Neural cell (in vitro differentiated cells): ENCODE measurements at regions not wholly inside any gene's neighbourhood (a gene's known extent, or its start where the extent isn't known, plus 50 kb on each side); places are given as distances from the start of the nearest gene placed in this dataset.

Experiments used
- H2AFZ ChIP-seq: fragments of 200-600, 300-800 bp; sonication (generic), shearing (Covaris generic); 2 replicates; pipeline ENCODE4 v1.6.0; 2014; ENCODE audit warnings: low read depth, mild to moderate bottlenecking, antibody characterized with exemption, low read length, moderate library complexity
- H3F3A ChIP-seq: fragments of 200-600 bp; shearing (Covaris generic); 2 replicates; pipeline ENCODE4 v1.6.1; 2016; ENCODE audit warnings: mild to moderate bottlenecking, moderate library complexity, mixed read lengths, antibody characterized with exemption, low read length; ENCODE audit not compliant: insufficient read depth, poor library complexity, severe bottlenecking
- H3K27ac ChIP-seq: fragments of 200-600, 300-800 bp; sonication (generic), shearing (Covaris generic); 2 replicates; pipeline ENCODE4 v1.5.1; 2014; ENCODE audit warnings: mild to moderate bottlenecking, low read length, moderate library complexity
- H3K27me3 ChIP-seq: fragments of 300-800, 200-600 bp; sonication (generic), shearing (Covaris generic); 2 replicates; pipeline ENCODE4 v1.6.0; 2014; ENCODE audit warnings: mild to moderate bottlenecking, low read depth, low read length, moderate library complexity; ENCODE audit not compliant: insufficient read depth
- H3K36me3 ChIP-seq: fragments of 300-800, 200-600 bp; sonication (generic), shearing (Covaris generic); 2 replicates; pipeline ENCODE4 v1.5.1; 2014; ENCODE audit warnings: mild to moderate bottlenecking, antibody characterized with exemption, low read length, moderate library complexity; ENCODE audit not compliant: insufficient read depth
- H3K4me2 ChIP-seq: fragments of 300-800, 200-600 bp; sonication (generic), shearing (Covaris generic); 2 replicates; pipeline ENCODE4 v1.6.0; 2014; ENCODE audit warnings: mild to moderate bottlenecking, low read length
- H3K4me3 ChIP-seq: fragments of 300-800, 200-600 bp; sonication (generic), shearing (Covaris generic); 2 replicates; pipeline ENCODE4 v1.5.1; 2014; ENCODE audit warnings: mild to moderate bottlenecking, low read length, moderate library complexity
- H3K79me2 ChIP-seq: fragments of 200-600 bp; shearing (Covaris generic); replicated peaks from 2 replicates; pipeline ENCODE4 v1.6.0; 2014; ENCODE audit warnings: mild to moderate bottlenecking, low read length, moderate library complexity; ENCODE audit not compliant: insufficient read depth
- H3K9ac ChIP-seq: fragments of 300-800, 200-600 bp; sonication (generic), shearing (Covaris generic); 2 replicates; pipeline ENCODE4 v1.6.1; 2016; ENCODE audit warnings: mild to moderate bottlenecking, low read length, mixed read lengths
- H3K9me2 ChIP-seq: fragments of 200-600 bp; shearing (Covaris generic); 2 replicates; pipeline ENCODE4 v1.6.1; 2016; ENCODE audit warnings: mild to moderate bottlenecking, low read length, mixed read lengths; ENCODE audit not compliant: insufficient read depth
- H3K9me3 ChIP-seq: fragments of 200-600, 300-800 bp; sonication (generic), shearing (Covaris generic); 2 replicates; pipeline ENCODE4 v1.6.1; 2016; ENCODE audit warnings: mild to moderate bottlenecking, mixed run types, low read length, moderate library complexity, mixed read lengths
- H4K20me1 ChIP-seq: fragments of 200-600 bp; shearing (Covaris generic); 2 replicates; pipeline ENCODE4 v1.6.1; 2016; ENCODE audit warnings: mild to moderate bottlenecking, mixed run types; ENCODE audit not compliant: insufficient read depth
- EP300 ChIP-seq: fragments of 450-650 bp; conservative IDR thresholded peaks from 2 replicates; pipeline ENCODE4 v1.6.1; 2014; ENCODE audit warnings: antibody characterized with exemption, mild to moderate bottlenecking, moderate library complexity; ENCODE audit not compliant: poor library complexity, severe bottlenecking
- EZH2 ChIP-seq: fragments of 200-600, 300-800 bp; shearing (Covaris generic), sonication (generic); IDR thresholded peaks from 2 replicates; pipeline ENCODE4 v1.6.1; 2014; ENCODE audit warnings: antibody characterized with exemption, low read length, borderline replicate concordance, mild to moderate bottlenecking; ENCODE audit not compliant: insufficient read depth, poor library complexity, severe bottlenecking
- MXI1 ChIP-seq: fragments of 450-650 bp; conservative IDR thresholded peaks from 2 replicates; pipeline ENCODE4 v1.6.1; 2014; ENCODE audit warnings: antibody characterized with exemption, mild to moderate bottlenecking; ENCODE audit not compliant: poor library complexity, severe bottlenecking
- POLR2AphosphoS5 ChIP-seq: IDR thresholded peaks from 2 replicates; pipeline ENCODE4 v1.6.1; 2012
- RAD21 ChIP-seq: fragments of 450-650 bp; conservative IDR thresholded peaks from 2 replicates; pipeline ENCODE4 v1.6.1; 2014; ENCODE audit warnings: antibody characterized with exemption, mild to moderate bottlenecking, moderate library complexity
- SMC3 ChIP-seq: fragments of 450-650 bp; conservative IDR thresholded peaks from 2 replicates; pipeline ENCODE4 v1.6.1; 2014; ENCODE audit warnings: antibody characterized with exemption, mild to moderate bottlenecking, moderate library complexity; ENCODE audit not compliant: poor library complexity
- TAF1 ChIP-seq: IDR thresholded peaks from 2 replicates; pipeline ENCODE4 v1.6.1; 2012; ENCODE audit warnings: low read depth
- TF ChIP-seq, protein P1 (sequence below): fragments of 450-650 bp; IDR thresholded peaks from 2 replicates; pipeline ENCODE4 v1.5.1; 2014; ENCODE audit warnings: antibody characterized with exemption, mild to moderate bottlenecking, moderate library complexity; ENCODE audit not compliant: poor library complexity, severe bottlenecking
- TF ChIP-seq, protein P2 (sequence below): IDR thresholded peaks from 2 replicates; pipeline ENCODE4 v1.6.1; 2012; ENCODE audit warnings: borderline replicate concordance

DNA sequence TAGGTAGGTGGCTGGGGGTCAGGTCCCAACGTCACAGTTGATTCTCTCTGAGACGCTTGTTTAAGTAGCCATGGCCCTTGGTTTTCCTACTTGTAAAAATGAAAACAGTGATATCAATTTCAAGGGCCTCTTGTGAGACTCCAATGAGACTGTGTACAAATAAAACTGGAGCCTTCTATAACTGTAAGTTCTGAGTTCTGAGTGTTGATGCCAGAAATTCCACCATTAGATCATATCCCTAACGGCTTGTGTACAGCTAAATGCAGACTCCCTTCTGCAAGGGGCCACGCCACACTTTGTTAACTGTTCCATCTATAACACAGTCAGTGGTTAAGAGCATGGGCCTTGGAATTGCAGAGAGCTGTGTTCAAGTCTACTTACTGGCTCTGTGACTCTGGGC is 267.3 kb downstream of the TLE3 start:
- Histone ChIP-seq H3K4me3 (no peak overlapping the region), H3F3A (no peaks in the 10 kb centered on the region), H3K79me2 (no peaks in the 10 kb centered on the region), H4K20me1 (no peaks in the 10 kb centered on the region), H3K27me3 (no peaks in the 10 kb centered on the region), H2AFZ (no peak overlapping the region), H3K36me3 (no peaks in the 10 kb centered on the region), H3K4me2 (no peak overlapping the region), H3K9ac (no peak overlapping the region), H3K9me3 (no peaks in the 10 kb centered on the region), H3K9me2 (no peaks in the 10 kb centered on the region), H3K27ac (no peak overlapping the region)
- TF ChIP-seq, protein P1, sequence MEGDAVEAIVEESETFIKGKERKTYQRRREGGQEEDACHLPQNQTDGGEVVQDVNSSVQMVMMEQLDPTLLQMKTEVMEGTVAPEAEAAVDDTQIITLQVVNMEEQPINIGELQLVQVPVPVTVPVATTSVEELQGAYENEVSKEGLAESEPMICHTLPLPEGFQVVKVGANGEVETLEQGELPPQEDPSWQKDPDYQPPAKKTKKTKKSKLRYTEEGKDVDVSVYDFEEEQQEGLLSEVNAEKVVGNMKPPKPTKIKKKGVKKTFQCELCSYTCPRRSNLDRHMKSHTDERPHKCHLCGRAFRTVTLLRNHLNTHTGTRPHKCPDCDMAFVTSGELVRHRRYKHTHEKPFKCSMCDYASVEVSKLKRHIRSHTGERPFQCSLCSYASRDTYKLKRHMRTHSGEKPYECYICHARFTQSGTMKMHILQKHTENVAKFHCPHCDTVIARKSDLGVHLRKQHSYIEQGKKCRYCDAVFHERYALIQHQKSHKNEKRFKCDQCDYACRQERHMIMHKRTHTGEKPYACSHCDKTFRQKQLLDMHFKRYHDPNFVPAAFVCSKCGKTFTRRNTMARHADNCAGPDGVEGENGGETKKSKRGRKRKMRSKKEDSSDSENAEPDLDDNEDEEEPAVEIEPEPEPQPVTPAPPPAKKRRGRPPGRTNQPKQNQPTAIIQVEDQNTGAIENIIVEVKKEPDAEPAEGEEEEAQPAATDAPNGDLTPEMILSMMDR = no peak
- no peak for TF ChIP-seq RAD21
- TF ChIP-seq, protein P2, sequence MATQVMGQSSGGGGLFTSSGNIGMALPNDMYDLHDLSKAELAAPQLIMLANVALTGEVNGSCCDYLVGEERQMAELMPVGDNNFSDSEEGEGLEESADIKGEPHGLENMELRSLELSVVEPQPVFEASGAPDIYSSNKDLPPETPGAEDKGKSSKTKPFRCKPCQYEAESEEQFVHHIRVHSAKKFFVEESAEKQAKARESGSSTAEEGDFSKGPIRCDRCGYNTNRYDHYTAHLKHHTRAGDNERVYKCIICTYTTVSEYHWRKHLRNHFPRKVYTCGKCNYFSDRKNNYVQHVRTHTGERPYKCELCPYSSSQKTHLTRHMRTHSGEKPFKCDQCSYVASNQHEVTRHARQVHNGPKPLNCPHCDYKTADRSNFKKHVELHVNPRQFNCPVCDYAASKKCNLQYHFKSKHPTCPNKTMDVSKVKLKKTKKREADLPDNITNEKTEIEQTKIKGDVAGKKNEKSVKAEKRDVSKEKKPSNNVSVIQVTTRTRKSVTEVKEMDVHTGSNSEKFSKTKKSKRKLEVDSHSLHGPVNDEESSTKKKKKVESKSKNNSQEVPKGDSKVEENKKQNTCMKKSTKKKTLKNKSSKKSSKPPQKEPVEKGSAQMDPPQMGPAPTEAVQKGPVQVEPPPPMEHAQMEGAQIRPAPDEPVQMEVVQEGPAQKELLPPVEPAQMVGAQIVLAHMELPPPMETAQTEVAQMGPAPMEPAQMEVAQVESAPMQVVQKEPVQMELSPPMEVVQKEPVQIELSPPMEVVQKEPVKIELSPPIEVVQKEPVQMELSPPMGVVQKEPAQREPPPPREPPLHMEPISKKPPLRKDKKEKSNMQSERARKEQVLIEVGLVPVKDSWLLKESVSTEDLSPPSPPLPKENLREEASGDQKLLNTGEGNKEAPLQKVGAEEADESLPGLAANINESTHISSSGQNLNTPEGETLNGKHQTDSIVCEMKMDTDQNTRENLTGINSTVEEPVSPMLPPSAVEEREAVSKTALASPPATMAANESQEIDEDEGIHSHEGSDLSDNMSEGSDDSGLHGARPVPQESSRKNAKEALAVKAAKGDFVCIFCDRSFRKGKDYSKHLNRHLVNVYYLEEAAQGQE = no peak

DNA sequence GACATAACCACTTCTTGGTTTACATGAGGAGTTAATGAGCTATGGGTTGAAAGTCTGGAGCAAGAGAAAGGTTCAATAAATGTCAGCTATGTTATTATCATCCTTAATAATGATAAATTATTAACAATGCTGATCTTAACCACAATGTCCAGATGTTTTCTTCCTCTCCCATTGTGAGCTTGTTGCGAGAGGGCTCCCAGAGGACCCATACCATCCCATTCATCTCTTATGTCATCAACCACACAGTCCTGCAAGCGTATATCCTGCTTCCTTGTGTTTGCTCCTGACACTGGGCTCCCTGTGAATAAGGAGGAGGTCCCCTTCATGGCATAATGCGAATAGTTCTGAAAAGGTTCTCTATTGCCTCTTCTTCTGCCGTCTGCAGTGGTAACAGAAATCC is 266.8 kb downstream of the TLE3 start:
- H3F3A ChIP-seq = no peaks in the 10 kb centered on the region

DNA sequence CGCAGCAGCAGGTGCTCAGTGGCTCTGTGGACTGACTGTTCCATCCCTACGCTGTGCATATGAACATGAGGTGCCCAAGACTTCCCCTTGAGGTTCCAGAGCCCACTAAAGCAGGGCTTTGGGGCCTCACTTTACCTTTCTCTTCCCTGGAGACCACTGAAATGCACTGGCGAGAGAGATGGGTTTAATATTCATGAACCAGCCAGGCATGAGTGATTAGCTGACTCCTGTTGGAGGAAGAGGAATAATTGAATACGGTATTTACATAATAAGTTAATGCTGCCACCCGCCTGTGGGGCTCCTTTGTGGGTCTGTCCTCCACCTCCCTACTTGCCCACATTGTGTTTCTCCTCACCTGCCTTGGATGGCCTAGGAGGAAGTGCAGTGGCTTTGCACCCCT is 263.4 kb downstream of the TLE3 start:
- Histone ChIP-seq H4K20me1 (no peaks in the 10 kb centered on the region), H3K79me2 (no peaks in the 10 kb centered on the region), H3K4me3 (no peak overlapping the region), H3K9me2 (no peaks in the 10 kb centered on the region), H3K4me2 (no peak overlapping the region), H3K27ac (no peak overlapping the region), H3K9ac (no peak overlapping the region), H3F3A (no peaks in the 10 kb centered on the region), H3K9me3 (no peaks in the 10 kb centered on the region), H2AFZ (no peak overlapping the region), H3K36me3 (no peaks in the 10 kb centered on the region), H3K27me3 (no peaks in the 10 kb centered on the region)
- TF ChIP-seq EZH2 (no peak), TAF1 (no peak), POLR2AphosphoS5 (no peak), MXI1 (no peak)
- TF ChIP-seq, protein P1 = no peak
- TF ChIP-seq, protein P2 = no peak

More for the DNA sequence above, 266.8 kb downstream of the TLE3 start:
- Histone ChIP-seq H3K27ac (no peak overlapping the region), H4K20me1 (no peaks in the 10 kb centered on the region), H3K27me3 (no peaks in the 10 kb centered on the region), H3K9me3 (no peaks in the 10 kb centered on the region), H3K79me2 (no peaks in the 10 kb centered on the region), H3K4me2 (no peak overlapping the region), H3K9ac (no peak overlapping the region), H3K9me2 (no peaks in the 10 kb centered on the region), H2AFZ (no peak overlapping the region), H3K4me3 (no peak overlapping the region), H3K36me3 (no peaks in the 10 kb centered on the region)
- TF ChIP-seq EP300 = no peak
- no peak for TF ChIP-seq POLR2AphosphoS5
- TF ChIP-seq SMC3 = no peak
- no peak for TF ChIP-seq EZH2
